SK-N-SH treated with all-trans-retinoic acid at 6 μM for 48 hours (cell line): ENCODE measurements at regions not wholly inside any gene's neighbourhood (a gene's known extent, or its start where the extent isn't known, plus 50 kb on each side); places are given as distances from the start of the nearest gene placed in this dataset.

Experiments used
- CSDC2 ChIP-seq: fragments of 250-450 bp; sonication (Bioruptor Pico); IDR thresholded peaks from 2 replicates; pipeline ENCODE4 v1.5.0; 2020; ENCODE audit warnings: mild to moderate bottlenecking, moderate library complexity
- GLIS3 ChIP-seq: fragments of 250-450 bp; sonication (Bioruptor Pico); IDR thresholded peaks from 2 replicates; pipeline ENCODE4 v1.5.0; 2020; ENCODE audit warnings: mild to moderate bottlenecking, moderate library complexity
- PATZ1 ChIP-seq: fragments of 250-450 bp; sonication (Bioruptor Pico); IDR thresholded peaks from 2 replicates; pipeline ENCODE4 v1.8.0; 2020; ENCODE audit warnings: mild to moderate bottlenecking, moderate library complexity, borderline replicate concordance
- ZFP3 ChIP-seq: fragments of 250-450 bp; sonication (Bioruptor Pico); IDR thresholded peaks from 2 replicates; pipeline ENCODE4 v1.5.0; 2020; ENCODE audit warnings: mild to moderate bottlenecking, moderate library complexity

GRCh38 chr2:153115141-153115540, 363.4 kb downstream of the RPRM start:
- TF ChIP-seq CSDC2 (CRISPR knock-in tag), result no peak
- TF ChIP-seq GLIS3, result no peak
- no peak for TF ChIP-seq PATZ1 (CRISPR knock-in tag)
- no peak for TF ChIP-seq ZFP3 (CRISPR knock-in tag)
